GM23338 (cell line): ENCODE measurements at regions not wholly inside any gene's neighbourhood (a gene's known extent, or its start where the extent isn't known, plus 50 kb on each side); places are given as distances from the start of the nearest gene placed in this dataset.

Experiments
- ATAC-seq: fragments of 200-7000 bp; cut with Tn5 transposase; 3 replicates; pipeline ENCODE4 v1.9.1; 2020
- DNase-seq: peaks from one replicate; pipeline ENCODE4 v3.0.0-alpha.2; 2015; ENCODE audit warnings: low spot score
- H2AFZ ChIP-seq: fragments of 200-600 bp; sonication (generic); 2 replicates; pipeline ENCODE4 v1.8.0; 2016; ENCODE audit warnings: antibody characterized with exemption, mild to moderate bottlenecking, moderate library complexity
- H3F3A ChIP-seq: fragments of 200-600 bp; sonication (generic); replicated peaks from 2 replicates; pipeline ENCODE4 v1.8.0; 2017; ENCODE audit warnings: antibody characterized with exemption, mixed run types, low read depth
- H3K27ac ChIP-seq: fragments of 200-600 bp; sonication (generic); 2 replicates; pipeline ENCODE4 v1.6.1; 2016; ENCODE audit warnings: low read depth
- H3K27me3 ChIP-seq: fragments of 200-600 bp; sonication (generic); 2 replicates; pipeline ENCODE4 v1.8.0; 2016; ENCODE audit warnings: mild to moderate bottlenecking, mixed run types, moderate library complexity; ENCODE audit not compliant: insufficient read depth
- H3K36me3 ChIP-seq: fragments of 200-600 bp; sonication (generic); 2 replicates; pipeline ENCODE4 v1.8.0; 2016; ENCODE audit warnings: mild to moderate bottlenecking; ENCODE audit not compliant: insufficient read depth
- H3K4me1 ChIP-seq: fragments of 200-600 bp; sonication (generic); 2 replicates; pipeline ENCODE4 v1.8.0; 2016; ENCODE audit warnings: mild to moderate bottlenecking, moderate library complexity; ENCODE audit not compliant: insufficient read depth
- H3K4me2 ChIP-seq: fragments of 200-600 bp; sonication (generic); 2 replicates; pipeline ENCODE4 v1.7.1; 2017; ENCODE audit warnings: mixed run types
- H3K4me3 ChIP-seq: fragments of 200-600 bp; sonication (generic); 2 replicates; pipeline ENCODE4 v1.6.1; 2016; ENCODE audit warnings: mixed run types
- H3K79me2 ChIP-seq: fragments of 200-600 bp; sonication (generic); replicated peaks from 2 replicates; pipeline ENCODE4 v1.8.0; 2017; ENCODE audit warnings: mild to moderate bottlenecking; ENCODE audit not compliant: insufficient read depth
- H3K9me2 ChIP-seq: fragments of 200-600 bp; sonication (generic); 2 replicates; pipeline ENCODE4 v1.8.0; 2017; ENCODE audit not compliant: insufficient read depth
- H4K20me1 ChIP-seq: fragments of 200-600 bp; sonication (generic); replicated peaks from 2 replicates; pipeline ENCODE4 v1.8.0; 2017; ENCODE audit warnings: mild to moderate bottlenecking; ENCODE audit not compliant: insufficient read depth
- H3K27ac Mint-ChIP-seq: 2 replicates; pipeline ENCODE4 v1.8.0; 2020; ENCODE audit warnings: inconsistent platforms, mild to moderate bottlenecking, moderate library complexity, mixed read lengths
- H3K27me3 Mint-ChIP-seq: 3 replicates; pipeline ENCODE4 v1.8.0; 2022; ENCODE audit warnings: low read depth, mild to moderate bottlenecking, moderate library complexity, mixed read lengths, inconsistent platforms; ENCODE audit not compliant: insufficient read depth, poor library complexity
- H3K36me3 Mint-ChIP-seq: 3 replicates; pipeline ENCODE4 v1.8.0; 2021; ENCODE audit warnings: low read depth, mild to moderate bottlenecking, inconsistent platforms, moderate library complexity, mixed read lengths
- H3K4me1 Mint-ChIP-seq: 3 replicates; pipeline ENCODE4 v1.8.0; 2020; ENCODE audit warnings: mild to moderate bottlenecking, inconsistent platforms, mixed read lengths
- H3K4me3 Mint-ChIP-seq: 3 replicates; pipeline ENCODE4 v1.8.0; 2021; ENCODE audit warnings: moderate library complexity, mild to moderate bottlenecking, inconsistent platforms, mixed read lengths
- H3K9me3 Mint-ChIP-seq: 3 replicates; pipeline ENCODE4 v1.8.0; 2020; ENCODE audit warnings: moderate library complexity, mild to moderate bottlenecking, inconsistent platforms, mixed read lengths
- CREB1 ChIP-seq: fragments of 250-450 bp; sonication (Bioruptor Pico); IDR thresholded peaks from 2 replicates; pipeline ENCODE4 v1.5.0; 2020; ENCODE audit warnings: low read depth, mild to moderate bottlenecking, moderate library complexity
- EZH2 ChIP-seq: fragments of 200-600 bp; sonication (generic); IDR thresholded peaks from one replicate; pipeline ENCODE4 v1.8.0; 2017; ENCODE audit warnings: antibody characterized with exemption, mild to moderate bottlenecking, low read depth; ENCODE audit not compliant: unreplicated experiment
- EZH2phosphoT487 ChIP-seq: fragments of 200-600 bp; sonication (generic); IDR thresholded peaks from one replicate; pipeline ENCODE4 v1.8.1; 2018; ENCODE audit warnings: antibody characterized with exemption; ENCODE audit not compliant: unreplicated experiment
- JUNB ChIP-seq: IDR thresholded peaks from one replicate; pipeline ENCODE4 v1.6.1; 2016; ENCODE audit warnings: antibody characterized with exemption; ENCODE audit not compliant: unreplicated experiment
- NANOG ChIP-seq: IDR thresholded peaks from 2 replicates; pipeline ENCODE4 v1.6.1; 2016; ENCODE audit warnings: antibody characterized with exemption, borderline replicate concordance
- POLR2AphosphoS5 ChIP-seq: IDR thresholded peaks from 2 replicates; pipeline ENCODE4 v1.6.1; 2016; ENCODE audit warnings: antibody characterized with exemption, low read depth
- STAT1 ChIP-seq: IDR thresholded peaks from one replicate; pipeline ENCODE4 v1.6.1; 2016; ENCODE audit warnings: antibody characterized with exemption; ENCODE audit not compliant: unreplicated experiment
- ZNF114 ChIP-seq: fragments of 250-450 bp; sonication (Bioruptor Pico); IDR thresholded peaks from 2 replicates; pipeline ENCODE4 v1.5.0; 2020; ENCODE audit warnings: mild to moderate bottlenecking, moderate library complexity
- ZNF331 ChIP-seq: fragments of 250-450 bp; sonication (Bioruptor Pico); IDR thresholded peaks from 2 replicates; pipeline ENCODE4 v1.5.0; 2020; ENCODE audit warnings: low read depth, mild to moderate bottlenecking, moderate library complexity
- TF ChIP-seq, protein P1 (sequence below): IDR thresholded peaks from 2 replicates; pipeline ENCODE4 v1.6.1; 2016; ENCODE audit warnings: antibody characterized with exemption
- TF ChIP-seq, protein P2 (sequence below): IDR thresholded peaks from one replicate; pipeline ENCODE4 v1.6.1; 2018; ENCODE audit warnings: antibody characterized with exemption; ENCODE audit not compliant: unreplicated experiment
- TF ChIP-seq, protein P3 (sequence below), 2 experiments: fragments of 200-600 bp in 1 of 2; sonication (generic) in 1 of 2; conservative IDR thresholded peaks; 2 replicates each; pipeline versions ENCODE4 v1.5.1 to v1.6.1; 2016 to 2017; ENCODE audit warnings: antibody characterized with exemption in 2 of 2, low read depth in 2 of 2, mild to moderate bottlenecking in 2 of 2, moderate library complexity in 1 of 2

DNA sequence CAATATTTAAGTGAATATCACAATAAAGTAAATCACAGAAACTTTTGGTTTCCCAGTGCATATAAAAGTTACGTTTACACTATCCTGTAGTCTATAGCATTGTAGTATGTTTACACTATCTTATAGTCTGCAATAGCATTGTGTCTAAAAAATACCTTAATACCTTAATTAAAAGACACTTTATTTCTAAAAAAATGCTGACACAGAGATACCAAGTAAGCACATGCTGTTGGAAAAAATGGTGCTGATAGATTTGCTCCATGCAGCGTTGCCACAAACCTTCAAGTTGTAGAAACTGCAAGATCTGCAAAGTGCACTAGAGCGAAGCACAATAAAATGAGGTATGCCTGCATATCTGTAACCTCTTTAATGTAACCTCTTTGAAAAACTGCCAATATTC lies 847.3 kb downstream of the GLUD2 start:
- TF ChIP-seq STAT1 = no peak
- TF ChIP-seq POLR2AphosphoS5 = no peak
- TF ChIP-seq CREB1 (CRISPR knock-in tag) = no peak
- TF ChIP-seq EZH2phosphoT487 = no peak
- TF ChIP-seq JUNB = no peak
- TF ChIP-seq ZNF331 (CRISPR knock-in tag) = no peak
- TF ChIP-seq, protein P1, sequence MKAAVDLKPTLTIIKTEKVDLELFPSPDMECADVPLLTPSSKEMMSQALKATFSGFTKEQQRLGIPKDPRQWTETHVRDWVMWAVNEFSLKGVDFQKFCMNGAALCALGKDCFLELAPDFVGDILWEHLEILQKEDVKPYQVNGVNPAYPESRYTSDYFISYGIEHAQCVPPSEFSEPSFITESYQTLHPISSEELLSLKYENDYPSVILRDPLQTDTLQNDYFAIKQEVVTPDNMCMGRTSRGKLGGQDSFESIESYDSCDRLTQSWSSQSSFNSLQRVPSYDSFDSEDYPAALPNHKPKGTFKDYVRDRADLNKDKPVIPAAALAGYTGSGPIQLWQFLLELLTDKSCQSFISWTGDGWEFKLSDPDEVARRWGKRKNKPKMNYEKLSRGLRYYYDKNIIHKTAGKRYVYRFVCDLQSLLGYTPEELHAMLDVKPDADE = no peak
- no peaks in the 10 kb centered on the region for H3K79me2 ChIP-seq
- ATAC-seq (no peak), DNase-seq (no peak)
- no peaks in the 10 kb centered on the region for H3F3A ChIP-seq
- no peaks in the 10 kb centered on the region for H3K4me1 Mint-ChIP-seq
- no peaks in the 10 kb centered on the region for H3K36me3 Mint-ChIP-seq
- H3K4me3 Mint-ChIP-seq = no peak overlapping the region
- H3K9me2 ChIP-seq = no peaks in the 10 kb centered on the region
- no peaks in the 10 kb centered on the region for H3K27me3 ChIP-seq
- H3K27me3 Mint-ChIP-seq = no peaks in the 10 kb centered on the region
- no peak overlapping the region for H3K27ac ChIP-seq
- no peak overlapping the region for H2AFZ ChIP-seq
- H3K4me1 ChIP-seq = no peaks in the 10 kb centered on the region
- no peak overlapping the region for H3K4me3 ChIP-seq
- no peaks in the 10 kb centered on the region for H4K20me1 ChIP-seq
- no peak overlapping the region for H3K27ac Mint-ChIP-seq
- no peaks in the 10 kb centered on the region; the same call in 2 of the 3 replicates for H3K9me3 Mint-ChIP-seq
- no peaks in the 10 kb centered on the region for H3K36me3 ChIP-seq
- H3K4me2 ChIP-seq = no peak overlapping the region

DNA sequence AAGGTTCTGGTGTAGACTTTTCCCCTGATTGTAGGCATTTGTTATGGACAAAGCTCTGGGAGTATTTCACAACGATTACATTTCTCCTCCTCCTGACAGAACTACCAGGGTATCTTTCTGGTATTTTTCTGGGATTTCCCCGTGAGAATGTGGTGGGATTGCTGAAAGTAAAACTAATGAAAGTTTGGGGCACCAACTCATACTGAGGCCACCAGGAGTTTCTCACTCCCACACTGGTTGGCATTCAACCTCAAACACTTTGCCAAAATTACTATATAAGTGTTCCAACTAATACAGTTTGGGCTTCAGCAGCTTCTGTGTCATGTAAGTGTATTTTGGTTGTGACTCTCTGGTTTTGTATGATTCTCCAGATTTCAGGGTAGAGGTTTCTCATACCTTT lies 855.1 kb downstream of the GLUD2 start:
- H3K79me2 ChIP-seq = no peaks in the 10 kb centered on the region
- Mint-ChIP-seq H3K4me1 (no peaks in the 10 kb centered on the region), H3K4me3 (no peak overlapping the region), H3K27ac (no peak overlapping the region), H3K9me3 (no peaks in the 10 kb centered on the region), H3K27me3 (no peaks in the 10 kb centered on the region), H3K36me3 (no peaks in the 10 kb centered on the region)
- DNase-seq (no peak), ATAC-seq (no peak)
- H3K4me2 ChIP-seq = no peak overlapping the region
- H3F3A ChIP-seq = no peaks in the 10 kb centered on the region
- no peak overlapping the region for H2AFZ ChIP-seq
- no peaks in the 10 kb centered on the region for H3K4me1 ChIP-seq
- no peaks in the 10 kb centered on the region for H3K36me3 ChIP-seq
- no peak overlapping the region for H3K27ac ChIP-seq
- H3K9me2 ChIP-seq = no peaks in the 10 kb centered on the region
- H4K20me1 ChIP-seq = no peaks in the 10 kb centered on the region
- no peak overlapping the region for H3K4me3 ChIP-seq
- no peaks in the 10 kb centered on the region for H3K27me3 ChIP-seq
- TF ChIP-seq POLR2AphosphoS5 (no peak), JUNB (no peak), EZH2 (no peak), ZNF114 (no peak), ZNF331 (CRISPR knock-in tag) (no peak), EZH2phosphoT487 (no peak), STAT1 (no peak), NANOG (no peak), CREB1 (CRISPR knock-in tag) (no peak)
- TF ChIP-seq, protein P2, sequence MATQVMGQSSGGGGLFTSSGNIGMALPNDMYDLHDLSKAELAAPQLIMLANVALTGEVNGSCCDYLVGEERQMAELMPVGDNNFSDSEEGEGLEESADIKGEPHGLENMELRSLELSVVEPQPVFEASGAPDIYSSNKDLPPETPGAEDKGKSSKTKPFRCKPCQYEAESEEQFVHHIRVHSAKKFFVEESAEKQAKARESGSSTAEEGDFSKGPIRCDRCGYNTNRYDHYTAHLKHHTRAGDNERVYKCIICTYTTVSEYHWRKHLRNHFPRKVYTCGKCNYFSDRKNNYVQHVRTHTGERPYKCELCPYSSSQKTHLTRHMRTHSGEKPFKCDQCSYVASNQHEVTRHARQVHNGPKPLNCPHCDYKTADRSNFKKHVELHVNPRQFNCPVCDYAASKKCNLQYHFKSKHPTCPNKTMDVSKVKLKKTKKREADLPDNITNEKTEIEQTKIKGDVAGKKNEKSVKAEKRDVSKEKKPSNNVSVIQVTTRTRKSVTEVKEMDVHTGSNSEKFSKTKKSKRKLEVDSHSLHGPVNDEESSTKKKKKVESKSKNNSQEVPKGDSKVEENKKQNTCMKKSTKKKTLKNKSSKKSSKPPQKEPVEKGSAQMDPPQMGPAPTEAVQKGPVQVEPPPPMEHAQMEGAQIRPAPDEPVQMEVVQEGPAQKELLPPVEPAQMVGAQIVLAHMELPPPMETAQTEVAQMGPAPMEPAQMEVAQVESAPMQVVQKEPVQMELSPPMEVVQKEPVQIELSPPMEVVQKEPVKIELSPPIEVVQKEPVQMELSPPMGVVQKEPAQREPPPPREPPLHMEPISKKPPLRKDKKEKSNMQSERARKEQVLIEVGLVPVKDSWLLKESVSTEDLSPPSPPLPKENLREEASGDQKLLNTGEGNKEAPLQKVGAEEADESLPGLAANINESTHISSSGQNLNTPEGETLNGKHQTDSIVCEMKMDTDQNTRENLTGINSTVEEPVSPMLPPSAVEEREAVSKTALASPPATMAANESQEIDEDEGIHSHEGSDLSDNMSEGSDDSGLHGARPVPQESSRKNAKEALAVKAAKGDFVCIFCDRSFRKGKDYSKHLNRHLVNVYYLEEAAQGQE = no peak
- TF ChIP-seq, protein P1 = no peak
- TF ChIP-seq, protein P3, sequence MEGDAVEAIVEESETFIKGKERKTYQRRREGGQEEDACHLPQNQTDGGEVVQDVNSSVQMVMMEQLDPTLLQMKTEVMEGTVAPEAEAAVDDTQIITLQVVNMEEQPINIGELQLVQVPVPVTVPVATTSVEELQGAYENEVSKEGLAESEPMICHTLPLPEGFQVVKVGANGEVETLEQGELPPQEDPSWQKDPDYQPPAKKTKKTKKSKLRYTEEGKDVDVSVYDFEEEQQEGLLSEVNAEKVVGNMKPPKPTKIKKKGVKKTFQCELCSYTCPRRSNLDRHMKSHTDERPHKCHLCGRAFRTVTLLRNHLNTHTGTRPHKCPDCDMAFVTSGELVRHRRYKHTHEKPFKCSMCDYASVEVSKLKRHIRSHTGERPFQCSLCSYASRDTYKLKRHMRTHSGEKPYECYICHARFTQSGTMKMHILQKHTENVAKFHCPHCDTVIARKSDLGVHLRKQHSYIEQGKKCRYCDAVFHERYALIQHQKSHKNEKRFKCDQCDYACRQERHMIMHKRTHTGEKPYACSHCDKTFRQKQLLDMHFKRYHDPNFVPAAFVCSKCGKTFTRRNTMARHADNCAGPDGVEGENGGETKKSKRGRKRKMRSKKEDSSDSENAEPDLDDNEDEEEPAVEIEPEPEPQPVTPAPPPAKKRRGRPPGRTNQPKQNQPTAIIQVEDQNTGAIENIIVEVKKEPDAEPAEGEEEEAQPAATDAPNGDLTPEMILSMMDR (conservative IDR thresholded peaks at IDR 0.05; ENCODE audit: low read depth in 2 of 2) = no peak
